Upper lobe of left lung (tissue), 4 donors: ENCODE measurements at regions not wholly inside any gene's neighbourhood (a gene's known extent, or its start where the extent isn't known, plus 50 kb on each side); places are given as distances from the start of the nearest gene placed in this dataset.

Source experiments
- CTCF ChIP-seq, 6 experiments: fragments of 450-650 bp in 4 of 6; fragments of 200-600 bp in 2 of 6; sonication (generic) in 2 of 6; IDR thresholded peaks; one replicate each; pipeline ENCODE4 v1.5.1; 2016 to 2019; ENCODE audit warnings: antibody characterized with exemption in 6 of 6
- POLR2A ChIP-seq, 4 donors: fragments of 450-650 bp; IDR thresholded peaks; one replicate each; pipeline ENCODE4 v1.5.1; 2016 to 2017; ENCODE audit warnings: antibody characterized with exemption in 4 of 4, mild to moderate bottlenecking in 2 of 4

GRCh38 chr4:147370473-147370872, 110.4 kb upstream of the EDNRA start:
- TF ChIP-seq POLR2A (IDR thresholded peaks at IDR 0.05) (no peak), CTCF (IDR thresholded peaks at IDR 0.05) (no peak)
